HEK293T (cell line): ENCODE measurements at regions not wholly inside any gene's neighbourhood (a gene's known extent, or its start where the extent isn't known, plus 50 kb on each side); places are given as distances from the start of the nearest gene placed in this dataset.

Experiments used
- CTCF ChIA-PET: fragments of 350-600 bp; formaldehyde crosslinking; extraction: SDS; loops from one replicate; lab custom pipeline; 2021; ENCODE audit warnings: antibody characterized with exemption, inconsistent platforms; lab: Yijun Ruan, JAX
- POLR2A ChIA-PET: fragments of 350-600 bp; formaldehyde crosslinking; extraction: SDS; loops from one replicate; lab custom pipeline; 2020; ENCODE audit warnings: antibody characterized with exemption, inconsistent platforms; lab: Yijun Ruan, JAX
- DNase-seq: peaks from one replicate; pipeline ENCODE4 v3.0.0; 2012; ENCODE audit warnings: mixed read lengths; ENCODE audit errors: extremely low spot score
- ARNT ChIP-seq: fragments of 450-650 bp; IDR thresholded peaks from 2 replicates; pipeline ENCODE4 v1.6.1; 2017; ENCODE audit warnings: mild to moderate bottlenecking
- BHLHE40 ChIP-seq: fragments of 450-650 bp; IDR thresholded peaks from 2 replicates; pipeline ENCODE4 v1.6.1; 2016; ENCODE audit warnings: mild to moderate bottlenecking, moderate library complexity, borderline replicate concordance
- CTBP1 ChIP-seq: fragments of 450-650 bp; IDR thresholded peaks from 2 replicates; pipeline ENCODE4 v1.6.1; 2016; ENCODE audit warnings: borderline replicate concordance
- ELF4 ChIP-seq: fragments of 450-650 bp; IDR thresholded peaks from 2 replicates; pipeline ENCODE4 v1.6.1; 2017; ENCODE audit warnings: antibody characterized with exemption
- FOXA1 ChIP-seq: fragments of 450-650 bp; IDR thresholded peaks from 2 replicates; pipeline ENCODE4 v1.6.1; 2016; ENCODE audit warnings: mild to moderate bottlenecking
- FOXK2 ChIP-seq: fragments of 450-650 bp; IDR thresholded peaks from 2 replicates; pipeline ENCODE4 v1.6.1; 2016; ENCODE audit warnings: mild to moderate bottlenecking
- FOXM1 ChIP-seq: fragments of 450-650 bp; IDR thresholded peaks from 2 replicates; pipeline ENCODE4 v1.6.1; 2017; ENCODE audit warnings: mild to moderate bottlenecking, borderline replicate concordance
- HDGF ChIP-seq: fragments of 450-650 bp; IDR thresholded peaks from 2 replicates; pipeline ENCODE4 v1.6.1; 2017; ENCODE audit warnings: antibody characterized with exemption, borderline replicate concordance
- L3MBTL2 ChIP-seq: fragments of 450-650 bp; conservative IDR thresholded peaks from 2 replicates; pipeline ENCODE4 v1.6.1; 2016; ENCODE audit warnings: mild to moderate bottlenecking
- LEF1 ChIP-seq: fragments of 450-650 bp; IDR thresholded peaks from 2 replicates; pipeline ENCODE4 v1.6.1; 2017; ENCODE audit warnings: mild to moderate bottlenecking, borderline replicate concordance
- NFRKB ChIP-seq: fragments of 450-650 bp; IDR thresholded peaks from 2 replicates; pipeline ENCODE4 v1.6.1; 2016; ENCODE audit warnings: mild to moderate bottlenecking, moderate library complexity
- SP1 ChIP-seq: fragments of 450-650 bp; IDR thresholded peaks from 2 replicates; pipeline ENCODE4 v1.6.1; 2017
- SUZ12 ChIP-seq: fragments of 450-650 bp; IDR thresholded peaks from 2 replicates; pipeline ENCODE4 v1.6.1; 2016; ENCODE audit warnings: mild to moderate bottlenecking
- TARDBP ChIP-seq: fragments of 450-650 bp; IDR thresholded peaks from 2 replicates; pipeline ENCODE4 v1.6.1; 2016
- ZNF384 ChIP-seq: fragments of 450-650 bp; IDR thresholded peaks from 2 replicates; pipeline ENCODE4 v1.6.1; 2016
- TF ChIP-seq, protein P1 (sequence below): fragments of 450-650 bp; IDR thresholded peaks from 2 replicates; pipeline ENCODE4 v1.6.1; 2016

DNA sequence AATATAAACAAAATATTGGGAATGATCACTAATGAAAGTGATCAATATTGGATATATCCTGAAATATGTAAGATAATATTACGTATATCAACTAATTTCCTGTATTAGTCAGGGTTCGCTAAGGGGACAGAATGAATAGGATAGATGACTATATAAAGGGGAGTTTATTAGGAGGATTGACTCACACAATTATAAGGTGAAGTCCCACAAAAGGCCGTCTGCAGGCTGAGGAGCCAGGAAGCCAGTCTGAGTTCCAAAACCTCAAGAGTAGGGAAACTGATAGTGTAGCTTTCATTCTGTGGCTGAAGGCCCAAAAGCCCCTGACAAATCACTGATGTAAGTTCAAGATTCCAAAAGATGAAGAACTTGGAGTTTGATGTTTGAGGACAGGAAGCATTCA lies 561.1 kb downstream of the PRDM9 start:
- ChIA-PET CTCF (no interaction called here), POLR2A (no interaction called here)
- TF ChIP-seq NFRKB (no peak), HDGF (no peak), ARNT (no peak), ZNF384 (no peak), ELF4 (no peak), SUZ12 (no peak), TARDBP (no peak), FOXM1 (no peak), FOXK2 (no peak), LEF1 (no peak), L3MBTL2 (no peak), CTBP1 (no peak), BHLHE40 (no peak), FOXA1 (no peak), SP1 (no peak)
- TF ChIP-seq, protein P1, sequence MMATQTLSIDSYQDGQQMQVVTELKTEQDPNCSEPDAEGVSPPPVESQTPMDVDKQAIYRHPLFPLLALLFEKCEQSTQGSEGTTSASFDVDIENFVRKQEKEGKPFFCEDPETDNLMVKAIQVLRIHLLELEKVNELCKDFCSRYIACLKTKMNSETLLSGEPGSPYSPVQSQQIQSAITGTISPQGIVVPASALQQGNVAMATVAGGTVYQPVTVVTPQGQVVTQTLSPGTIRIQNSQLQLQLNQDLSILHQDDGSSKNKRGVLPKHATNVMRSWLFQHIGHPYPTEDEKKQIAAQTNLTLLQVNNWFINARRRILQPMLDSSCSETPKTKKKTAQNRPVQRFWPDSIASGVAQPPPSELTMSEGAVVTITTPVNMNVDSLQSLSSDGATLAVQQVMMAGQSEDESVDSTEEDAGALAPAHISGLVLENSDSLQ: no peak
- DNase-seq: no peak

DNA sequence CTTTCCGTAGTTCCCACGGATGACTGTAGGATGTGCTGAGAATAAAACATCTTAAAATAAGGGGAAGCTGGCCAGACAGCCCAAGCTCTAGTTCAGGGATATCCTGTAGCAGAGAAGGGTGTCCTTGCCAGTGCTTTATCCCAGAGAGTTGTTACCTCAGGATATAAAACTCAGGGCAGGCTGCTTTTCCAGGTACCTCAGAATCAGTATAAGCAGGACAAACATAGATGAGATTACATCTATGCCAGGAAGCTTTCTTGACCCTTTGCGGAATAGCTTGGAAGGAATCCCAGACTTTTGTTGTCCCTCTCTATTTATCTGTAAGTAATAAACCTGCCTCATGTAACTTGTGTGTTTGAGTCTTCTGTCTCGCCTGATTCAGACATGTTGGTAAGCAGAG lies 565.7 kb downstream of the PRDM9 start:
- ChIA-PET POLR2A (no interaction called here), CTCF (no interaction called here)
- TF ChIP-seq BHLHE40 (no peak), SP1 (no peak), FOXM1 (no peak), FOXA1 (no peak), HDGF (no peak)

DNA sequence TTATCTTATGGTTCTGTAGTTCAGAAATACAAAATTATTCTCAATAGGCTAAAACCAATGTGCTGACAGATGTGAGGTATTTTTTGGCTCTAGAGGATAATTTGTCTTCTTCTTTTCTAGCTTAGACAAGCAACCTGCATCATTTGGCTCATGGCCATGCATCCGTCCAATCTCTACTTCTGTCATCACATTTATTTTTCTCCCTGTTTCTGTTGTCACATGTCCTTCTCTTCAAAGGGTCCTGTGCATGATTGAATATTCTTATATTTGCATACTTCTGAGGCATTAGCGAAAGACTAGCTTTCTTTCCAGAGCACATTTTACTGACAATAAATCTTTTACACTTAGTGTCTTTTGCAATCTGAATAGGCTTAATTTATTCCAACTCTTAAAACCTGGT lies 564.7 kb downstream of the CDH10 start:
- TF ChIP-seq ARNT: no peak
- TF ChIP-seq NFRKB: no peak
- no peak for TF ChIP-seq CTBP1
- TF ChIP-seq FOXK2: no peak
- TF ChIP-seq L3MBTL2: no peak
- no peak for TF ChIP-seq TARDBP
- TF ChIP-seq ZNF384: no peak
- no peak for DNase-seq
- POLR2A ChIA-PET: no interaction called here
- CTCF ChIA-PET: no interaction called here

More for the DNA sequence above, 565.7 kb downstream of the PRDM9 start:
- DNase-seq: no peak

DNA sequence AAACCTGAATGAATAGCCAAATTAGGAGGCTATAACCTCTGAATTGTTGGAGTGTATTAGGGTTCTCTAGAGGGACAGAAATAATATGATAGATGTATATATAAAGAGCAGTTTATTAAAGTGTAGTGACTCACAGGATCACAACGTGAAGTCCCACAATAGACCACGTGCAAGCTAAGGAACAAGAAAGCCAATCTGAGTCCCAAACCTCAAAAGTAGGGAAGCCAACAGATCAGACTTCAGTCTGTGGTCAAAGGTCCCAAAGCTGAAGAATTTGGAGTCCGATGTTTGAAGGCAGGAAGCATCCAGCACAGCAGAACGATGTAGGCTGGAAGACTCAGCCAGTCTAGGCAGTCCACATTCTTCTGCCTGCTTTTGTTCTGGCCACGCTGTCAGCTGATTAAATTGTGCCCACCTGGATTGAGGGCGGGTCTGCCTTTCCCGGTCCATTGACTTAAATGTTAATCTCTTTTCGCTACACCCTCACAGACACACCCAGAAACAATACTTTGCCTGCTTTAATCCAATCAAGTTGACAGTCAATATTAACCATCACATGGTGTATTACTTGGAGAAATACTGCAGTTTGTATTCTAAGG lies 550.6 kb downstream of the CDH10 start:
- POLR2A ChIA-PET: no interaction called here
- TF ChIP-seq ZNF384: no peak
- TF ChIP-seq BHLHE40: no peak
- no peak for TF ChIP-seq FOXK2
- CTCF ChIA-PET: no interaction called here
- DNase-seq: no peak

DNA sequence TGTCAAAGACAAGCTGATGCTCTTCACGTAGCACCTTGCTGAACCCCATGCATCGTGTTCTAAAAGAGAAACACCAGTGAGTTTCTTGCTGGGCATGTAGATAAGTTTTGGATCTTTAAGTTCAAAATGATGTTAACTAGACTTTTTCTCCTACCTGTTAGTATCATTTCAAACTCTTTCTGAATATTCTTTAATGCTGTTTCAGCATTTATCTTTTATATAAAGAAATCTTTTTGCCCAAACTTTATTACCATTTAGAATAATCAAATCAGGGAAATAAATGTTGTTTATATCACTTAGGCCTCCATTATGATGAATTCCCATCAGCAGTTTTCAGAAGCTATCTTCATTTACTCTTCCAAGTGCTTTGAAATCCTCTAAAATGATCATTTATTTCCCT lies 542.8 kb downstream of the CDH10 start:
- DNase-seq: no peak
- no peak for TF ChIP-seq LEF1
- TF ChIP-seq FOXK2: no peak
- TF ChIP-seq TARDBP: no peak
- CTCF ChIA-PET: no interaction called here
- POLR2A ChIA-PET: no interaction called here

DNA sequence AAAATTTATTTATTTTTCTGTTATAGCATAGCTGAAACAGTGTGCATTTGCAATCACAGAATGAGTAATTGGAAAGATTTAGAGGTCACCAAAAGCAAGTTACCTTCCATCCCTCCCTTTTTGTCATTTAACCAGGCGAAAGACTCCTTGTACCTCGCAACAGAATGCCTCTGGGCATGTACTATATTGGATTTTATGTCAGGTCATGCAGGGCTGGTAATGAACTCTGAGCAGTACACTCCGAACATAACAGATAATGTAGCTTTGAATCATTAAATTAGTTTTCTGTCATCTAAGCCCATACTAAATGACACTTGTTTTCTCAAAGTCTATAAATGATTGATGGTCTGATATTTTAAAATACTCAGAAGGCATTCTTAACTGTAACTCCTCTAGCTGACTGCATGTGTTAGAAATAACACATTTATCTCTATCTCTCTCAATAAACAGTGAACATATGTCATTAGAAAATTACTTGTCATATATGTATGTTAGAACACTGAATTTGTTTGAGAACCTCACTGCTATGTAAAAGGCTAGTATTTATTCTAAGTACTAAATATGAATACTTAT lies 541.2 kb downstream of the CDH10 start:
- ChIA-PET POLR2A (no interaction called here), CTCF (no interaction called here)
- DNase-seq: no peak
- TF ChIP-seq ARNT (no peak), NFRKB (no peak), ELF4 (no peak), FOXM1 (no peak), BHLHE40 (no peak), ZNF384 (no peak)
- TF ChIP-seq, protein P1: peak; percentile 52; the same call in 1 of the 2 replicates

DNA sequence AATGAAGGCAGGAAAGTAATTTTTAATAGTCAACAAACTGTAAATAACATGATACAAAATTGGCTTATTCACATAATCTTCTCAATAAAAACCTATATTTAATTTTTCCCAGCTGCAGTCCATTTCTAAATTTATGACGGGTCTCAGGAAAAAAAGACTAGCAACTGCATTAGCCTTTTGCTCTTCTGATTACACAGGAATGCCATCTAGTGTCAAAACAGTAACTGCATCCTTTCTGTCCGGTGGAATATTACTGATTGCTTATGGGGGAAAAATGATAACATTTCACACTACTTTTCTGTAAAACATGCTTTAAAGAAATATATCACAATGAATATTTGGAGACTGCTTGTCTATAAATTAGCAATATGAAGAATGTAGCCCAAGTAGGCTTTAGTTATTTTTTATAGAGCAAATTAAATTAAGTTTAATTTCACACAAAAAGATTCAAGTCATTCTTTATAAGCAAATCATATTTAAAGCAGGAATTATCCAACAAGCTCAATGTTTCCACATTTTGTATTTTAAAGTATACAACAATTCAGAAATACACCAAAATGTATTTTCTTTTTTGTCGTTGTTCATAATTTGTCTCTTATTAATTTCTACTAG lies 534.7 kb downstream of the CDH10 start:
- ChIA-PET CTCF (interaction anchor here (1.1 kb wide), 1 partner anchor 290 kb away, joined by 4 read pairs; no protein-coding TSS in a partner anchor), POLR2A (no interaction called here)
- TF ChIP-seq ARNT: no peak
- no peak for TF ChIP-seq FOXK2
- TF ChIP-seq, protein P1: no peak
- no peak for TF ChIP-seq HDGF
- TF ChIP-seq SP1: no peak
- TF ChIP-seq BHLHE40: no peak
- TF ChIP-seq FOXM1: no peak
- TF ChIP-seq CTBP1: no peak
- TF ChIP-seq NFRKB: no peak
- no peak for TF ChIP-seq TARDBP
- TF ChIP-seq LEF1: no peak
- no peak for TF ChIP-seq L3MBTL2
- TF ChIP-seq ZNF384: no peak
- DNase-seq: peak; percentile 18
